NCI-H748 (cell line): ENCODE measurements at regions not wholly inside any gene's neighbourhood (a gene's known extent, or its start where the extent isn't known, plus 50 kb on each side); places are given as distances from the start of the nearest gene placed in this dataset.

ENCODE experiments used
- DNase-seq: peaks from one replicate; lab custom pipeline; 2025; ENCODE audit not compliant: unreplicated experiment; lab: John Stamatoyannopoulos, UW

- DNase-seq = no peak
These were observed 729.4 kb downstream of the MATN1 start for GRCh38 chr1:29993950-29994349.

- no peak for DNase-seq
These were observed 731.6 kb downstream of the MATN1 start for GRCh38 chr1:29991815-29992214.

- no peak for DNase-seq
These were observed 732.4 kb downstream of the MATN1 start for GRCh38 chr1:29991025-29991424.

- no peak for DNase-seq
These were observed 733.1 kb downstream of the MATN1 start for GRCh38 chr1:29990304-29990703.

GRCh38 chr1:29986986-29987385 lies 736.4 kb downstream of the MATN1 start:
- no peak for DNase-seq

GRCh38 chr1:29985606-29985945 lies 737.8 kb downstream of the MATN1 start:
- DNase-seq = no peak

GRCh38 chr1:29984862-29985605 lies 738.4 kb downstream of the MATN1 start:
- DNase-seq = no peak

GRCh38 chr1:29984166-29984861 lies 739.1 kb downstream of the MATN1 start:
- peak; percentile 60 for DNase-seq

GRCh38 chr1:29983321-29983720 lies 740.1 kb downstream of the MATN1 start:
- DNase-seq = no peak

GRCh38 chr1:29981586-29982239 lies 741.7 kb downstream of the MATN1 start:
- no peak for DNase-seq

GRCh38 chr1:29977550-29977949 lies 741.2 kb downstream of the PTPRU start:
- DNase-seq = no peak

GRCh38 chr1:29975036-29975694 lies 738.8 kb downstream of the PTPRU start:
- no peak for DNase-seq

- no peak for DNase-seq
These were observed 738.0 kb downstream of the PTPRU start for GRCh38 chr1:29974316-29974724.

- no peak for DNase-seq
These were observed 737.1 kb downstream of the PTPRU start for GRCh38 chr1:29973406-29973805.

GRCh38 chr1:29972421-29973053 lies 736.2 kb downstream of the PTPRU start:
- no peak for DNase-seq

- no peak for DNase-seq
These were observed 735.4 kb downstream of the PTPRU start for GRCh38 chr1:29971703-29972102.

GRCh38 chr1:29970747-29971325 lies 734.5 kb downstream of the PTPRU start:
- no peak for DNase-seq

GRCh38 chr1:29969576-29969975 lies 733.3 kb downstream of the PTPRU start:
- DNase-seq = no peak

GRCh38 chr1:29967261-29967660 lies 730.9 kb downstream of the PTPRU start:
- DNase-seq = no peak

GRCh38 chr1:29966526-29967045 lies 730.3 kb downstream of the PTPRU start:
- DNase-seq = no peak
